ENCODE measurements at regions not wholly inside any gene's neighbourhood (a gene's known extent, or its start where the extent isn't known, plus 50 kb on each side); places are given as distances from the start of the nearest gene placed in this dataset.

- no peak for TF ChIP-seq CTCF (IDR thresholded peaks at IDR 0.05; ENCODE audit: borderline replicate concordance, extremely low read depth, low read length, poor library complexity, severe bottlenecking)
- no peak for TF ChIP-seq EZH2 (IDR thresholded peaks at IDR 0.05; ENCODE audit: borderline replicate concordance, low read depth, low read length, severe bottlenecking)
Observed at GRCh38 chr2:217660423-217660822, 342.4 kb downstream of the TNS1 start.
